Astrocyte of the hippocampus (primary cell): ENCODE measurements at regions not wholly inside any gene's neighbourhood (a gene's known extent, or its start where the extent isn't known, plus 50 kb on each side); places are given as distances from the start of the nearest gene placed in this dataset.
"Not testable (repeated sequence)": the region's sequence is repeated elsewhere in the genome, so short reads cannot be mapped to it uniquely, and the experiment has no call there.

Experiments
- DNase-seq: peaks from one replicate; pipeline ENCODE4 v3.0.0; 2011; ENCODE audit warnings: low read depth, low spot score

DNA sequence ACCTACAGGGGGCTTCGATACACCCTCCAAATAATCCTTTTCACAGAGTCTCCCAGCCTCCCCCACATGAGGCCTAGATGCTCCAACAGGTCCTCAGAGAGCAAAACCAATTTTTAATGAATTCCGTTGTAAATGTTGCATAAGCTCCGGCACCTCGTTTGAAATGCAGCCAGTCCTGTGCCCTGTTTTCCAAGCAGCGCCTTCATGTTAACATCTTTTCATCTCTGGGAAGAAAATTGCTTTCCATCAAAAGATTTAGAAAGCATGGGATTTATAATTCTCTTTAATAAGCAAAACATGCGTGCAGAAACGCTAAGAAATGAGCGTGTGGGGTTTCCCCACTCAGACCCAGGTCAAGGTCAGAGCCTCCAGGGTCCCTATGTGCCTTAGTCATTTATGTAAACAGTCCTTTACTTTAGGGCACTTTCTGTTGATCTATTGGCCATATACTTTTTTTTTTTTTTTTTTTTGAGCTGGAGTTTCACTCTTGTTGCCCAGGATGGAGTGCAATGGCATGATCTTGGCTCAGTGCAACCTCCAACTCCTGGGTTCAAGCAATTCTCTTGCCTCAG is 177.5 kb upstream of the S1PR3 start:
- no peak for DNase-seq

DNA sequence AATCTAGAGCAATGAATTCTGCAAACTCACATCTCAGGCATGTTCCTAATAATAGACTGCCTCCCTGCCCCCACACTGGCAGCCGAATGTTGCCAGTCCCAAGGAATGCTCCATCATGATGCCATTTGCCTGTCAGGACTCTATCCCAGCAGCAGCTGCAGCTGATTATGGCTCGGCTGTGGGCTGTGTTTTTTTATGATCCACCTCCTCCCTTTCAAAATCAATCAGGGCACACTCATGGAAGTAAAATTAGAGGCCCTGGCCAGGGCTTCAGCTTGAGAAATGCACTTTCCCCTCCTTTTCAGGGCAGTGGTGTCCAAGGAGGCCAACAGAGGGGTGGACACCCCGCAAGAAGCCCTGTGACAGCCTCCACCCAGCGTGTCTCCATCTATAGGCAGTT is 176.7 kb upstream of the S1PR3 start:
- DNase-seq, result peak; percentile 69

- DNase-seq, result peak; percentile 64
Observed at GRCh38 chr9:88816141-88816540, 175.1 kb upstream of the S1PR3 start.

GRCh38 chr9:88816591-88816990 is 174.7 kb upstream of the S1PR3 start:
- DNase-seq, result no peak

DNA sequence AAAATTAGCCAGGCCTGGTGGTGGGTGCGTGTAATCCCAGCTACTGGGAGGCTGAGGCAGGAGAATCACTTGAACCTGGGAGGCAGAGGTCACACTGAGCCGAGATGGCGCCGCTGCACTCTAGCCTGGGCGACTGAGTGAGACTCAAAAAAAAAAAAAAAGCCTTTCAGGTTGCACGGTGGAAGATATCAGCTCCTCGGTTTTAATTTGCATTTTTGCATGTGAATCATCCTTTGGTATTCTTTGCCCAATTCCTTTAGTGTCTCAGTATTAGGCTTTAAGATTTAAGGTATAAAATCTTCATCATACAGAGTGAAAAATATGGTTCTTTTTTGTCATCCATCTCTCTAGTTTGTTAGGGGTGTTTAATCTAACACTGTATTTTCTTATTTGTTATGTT is 173.6 kb upstream of the S1PR3 start:
- DNase-seq, result no peak

DNA sequence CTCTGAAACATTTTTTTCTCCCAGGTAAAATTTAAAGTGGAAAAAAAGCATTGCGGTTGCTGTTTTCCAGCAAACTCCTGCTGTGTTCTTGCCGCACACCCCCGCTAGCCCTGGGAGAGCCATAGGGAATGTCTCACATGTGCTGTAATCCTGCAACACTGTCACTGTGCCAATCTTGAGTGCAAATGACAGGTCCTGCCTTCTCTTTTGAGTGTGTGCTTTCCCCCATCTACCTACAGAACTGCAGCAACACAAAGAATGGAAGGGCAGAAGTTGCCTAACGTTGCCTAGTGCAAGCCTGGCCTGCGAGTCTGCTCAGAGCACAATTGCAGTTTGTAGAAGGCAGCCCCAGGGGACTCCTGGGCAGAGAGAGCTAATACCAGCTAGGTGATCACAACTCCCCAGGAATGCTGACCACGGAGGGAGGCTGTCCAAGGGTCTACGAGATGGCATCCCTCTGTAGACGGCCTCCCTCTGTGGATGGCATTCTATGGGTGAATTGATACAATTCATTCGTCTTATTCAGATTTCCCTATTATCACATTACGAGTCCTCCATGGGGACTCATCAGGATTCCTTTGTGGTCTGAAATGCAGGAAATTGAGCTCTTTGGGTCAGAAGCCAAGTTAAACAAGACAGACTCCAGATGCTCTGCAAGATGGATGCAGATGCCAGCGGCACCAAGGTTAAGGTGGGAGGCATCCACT is 172.6 kb upstream of the S1PR3 start:
- DNase-seq, result peak; percentile 68

DNA sequence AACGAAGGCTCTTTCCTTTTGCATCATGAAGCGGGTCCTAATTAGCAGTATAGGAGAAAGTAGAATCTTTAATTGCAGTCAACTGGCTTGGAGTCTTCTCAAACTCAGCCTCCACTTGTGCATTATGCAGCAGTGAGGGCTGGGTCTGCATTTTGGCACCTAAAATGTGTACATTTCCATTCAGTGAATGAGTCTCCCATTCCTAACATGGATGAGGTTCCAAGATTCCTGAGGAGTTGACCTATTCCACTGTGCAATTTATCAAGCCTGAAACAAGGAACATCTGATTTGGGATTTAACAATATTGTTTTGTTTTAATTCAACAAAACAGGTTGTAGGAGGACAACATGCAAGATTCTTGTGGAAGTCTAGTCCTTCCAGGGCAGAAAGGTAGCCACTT is 171.8 kb upstream of the S1PR3 start:
- DNase-seq, result no peak

DNA sequence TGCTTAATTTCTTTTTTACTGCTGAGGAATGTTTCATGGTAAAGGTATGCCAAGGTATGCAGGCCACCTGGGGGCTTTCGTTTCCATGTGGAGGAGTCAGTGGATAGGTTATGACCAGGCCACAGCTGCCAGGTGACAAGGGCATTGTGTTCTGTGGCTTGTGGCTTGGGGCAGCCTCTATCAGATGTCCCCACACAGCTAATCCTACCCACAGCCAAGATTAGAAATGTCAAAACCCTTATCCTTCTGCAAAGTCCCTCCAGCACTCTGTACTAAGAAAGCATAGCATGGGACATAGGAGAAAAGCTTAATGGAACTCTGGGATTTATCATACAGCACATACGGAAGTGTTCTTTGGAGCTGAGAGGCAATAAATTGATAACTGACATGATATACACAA is 171.2 kb upstream of the S1PR3 start:
- peak; percentile 65 for DNase-seq

GRCh38 chr9:88821033-88821745 is 170.1 kb upstream of the S1PR3 start:
- no peak for DNase-seq

DNA sequence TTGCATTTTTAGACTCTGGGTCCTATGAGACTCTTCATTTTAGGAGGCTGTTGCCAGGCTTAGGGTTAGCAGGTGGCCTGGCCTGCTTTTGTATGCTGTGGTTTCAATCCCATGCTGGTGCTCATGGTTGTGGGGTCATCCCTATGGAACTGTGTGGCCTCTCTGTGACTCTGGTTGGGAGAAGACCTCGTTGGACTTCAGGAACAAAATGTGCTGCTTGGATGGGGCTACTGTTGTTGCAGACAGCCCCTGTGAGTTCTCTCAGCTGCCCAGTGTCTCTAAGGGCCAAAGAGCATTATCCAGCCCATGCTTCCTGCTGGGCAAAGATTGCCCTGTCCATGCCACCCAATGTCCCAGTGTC is 169.5 kb upstream of the S1PR3 start:
- DNase-seq, result no peak

GRCh38 chr9:88824711-88825110 is 166.6 kb upstream of the S1PR3 start:
- no peak for DNase-seq

DNA sequence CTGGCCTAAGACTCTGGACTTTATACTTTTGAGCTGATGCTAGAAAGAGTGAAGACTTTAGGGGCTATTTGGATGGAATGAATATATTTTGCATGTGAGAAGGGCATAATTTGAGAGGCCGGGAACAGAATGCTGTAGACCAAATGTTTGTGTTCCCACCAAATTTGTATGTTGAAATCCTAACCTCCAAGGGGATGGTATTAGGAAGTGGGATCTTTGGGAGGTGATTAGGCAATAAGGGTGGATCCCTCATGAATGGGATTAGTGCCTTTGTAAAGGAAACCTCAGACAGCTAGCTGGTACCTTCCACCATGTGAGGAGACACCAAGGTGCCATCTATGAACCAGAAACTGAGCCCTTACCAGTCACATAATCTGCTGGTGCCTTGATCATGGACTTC is 165.1 kb upstream of the S1PR3 start:
- DNase-seq, result no peak

- peak; percentile 83 for DNase-seq
Observed at GRCh38 chr9:88826771-88827181, 164.5 kb upstream of the S1PR3 start.

- no peak for DNase-seq
Observed at GRCh38 chr9:88828018-88828417, 163.2 kb upstream of the S1PR3 start.

DNA sequence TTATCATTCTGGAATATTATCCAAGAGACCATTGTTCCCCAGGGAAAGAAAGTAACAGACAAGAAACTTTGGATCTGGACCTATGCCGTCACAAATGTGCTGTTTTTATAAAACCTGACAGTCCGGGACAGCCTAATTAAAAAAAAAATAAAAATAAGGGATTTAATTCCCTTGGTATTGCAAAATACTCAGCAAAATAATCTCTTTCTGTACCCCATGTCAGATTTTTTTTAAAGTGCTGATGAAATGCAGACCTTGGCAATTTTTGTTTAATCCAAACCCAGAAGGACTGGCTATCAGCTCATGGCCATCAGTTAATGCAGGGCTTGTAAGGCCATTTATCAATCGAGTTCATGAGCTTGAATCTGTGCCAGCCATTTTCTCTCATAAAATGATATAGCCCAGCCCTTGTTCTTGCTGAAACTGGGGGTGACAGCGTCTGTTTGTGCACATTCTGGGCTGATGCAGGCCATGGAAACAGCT is 162.7 kb upstream of the S1PR3 start:
- DNase-seq, result no peak

GRCh38 chr9:88829276-88829675 is 162.0 kb upstream of the S1PR3 start:
- DNase-seq, result peak; percentile 40

DNA sequence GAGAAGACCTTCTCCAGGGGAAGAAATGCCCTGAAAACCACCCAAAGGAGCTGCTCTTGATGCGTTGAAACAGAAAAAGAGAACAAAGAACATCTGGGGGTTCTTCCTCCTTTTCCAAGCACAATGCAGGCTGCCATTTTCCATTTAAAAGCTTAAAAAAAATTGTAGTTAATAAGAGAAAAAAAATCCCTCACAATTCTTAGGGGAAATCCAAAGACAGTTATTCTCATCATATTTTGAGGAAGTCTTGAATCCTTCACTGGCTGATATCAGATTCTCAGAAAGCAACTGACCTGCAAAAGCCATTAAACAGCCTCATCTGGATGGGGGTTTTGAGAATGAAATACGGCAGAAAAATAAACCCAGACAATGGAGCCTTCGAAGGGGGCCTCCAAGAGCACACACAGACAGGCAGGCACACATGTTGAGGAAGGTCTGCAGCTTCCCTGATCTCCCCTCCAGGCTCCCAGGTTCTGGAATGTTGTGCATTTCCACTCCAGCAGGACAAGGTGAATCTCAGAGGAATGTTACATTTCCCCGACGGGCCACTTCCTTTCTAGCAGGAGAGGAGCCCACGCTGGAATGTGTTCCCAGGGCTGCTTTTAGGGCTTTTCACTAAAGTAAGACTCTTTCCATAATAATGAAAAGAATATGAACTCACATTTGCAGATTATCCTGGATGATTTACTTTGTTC is 159.4 kb upstream of the S1PR3 start:
- no peak for DNase-seq

GRCh38 chr9:88833946-88834345 is 157.3 kb upstream of the S1PR3 start:
- no peak for DNase-seq

DNA sequence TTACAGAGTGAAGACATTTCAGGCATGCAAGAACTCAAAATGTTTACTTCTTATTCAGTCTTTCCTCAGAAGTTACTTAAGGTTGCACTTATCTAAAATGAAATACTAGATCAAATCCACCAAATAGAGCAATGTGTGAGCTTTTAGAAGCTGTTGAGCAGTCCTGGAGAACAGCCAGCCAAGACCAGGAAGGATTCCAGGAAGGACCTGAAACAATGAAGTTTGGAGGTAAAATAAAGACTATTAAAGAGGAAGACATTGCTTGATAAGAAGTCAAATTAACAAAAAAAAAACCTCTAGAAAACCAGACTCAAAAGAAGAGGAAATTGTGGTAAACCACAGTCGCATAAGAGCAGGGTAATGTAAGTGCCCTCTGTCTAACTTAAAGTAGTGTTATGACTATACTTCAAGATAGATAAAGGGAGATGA is 156.2 kb upstream of the S1PR3 start:
- peak; percentile 60 for DNase-seq

DNA sequence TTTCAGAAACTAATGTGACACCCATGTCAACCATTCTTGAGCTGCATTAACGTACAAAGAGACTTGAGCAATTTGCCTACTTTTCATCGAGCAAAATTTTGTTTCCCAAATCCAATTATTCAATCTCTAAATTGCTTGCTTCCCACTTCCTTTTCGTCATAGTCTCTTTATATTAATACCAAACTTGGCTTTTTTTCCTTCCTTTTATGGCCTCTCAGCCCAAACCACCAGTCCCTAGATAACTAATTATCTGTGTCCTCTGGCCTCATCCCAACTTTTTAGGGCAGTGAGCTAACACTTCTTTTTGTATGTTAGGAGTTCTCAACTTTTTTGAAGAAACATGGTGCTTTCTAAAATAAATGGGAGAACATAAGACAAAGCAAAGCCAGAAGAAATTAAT is 155.5 kb upstream of the S1PR3 start:
- no peak for DNase-seq

- DNase-seq, result no peak
Observed at GRCh38 chr9:88837731-88838130, 153.5 kb upstream of the S1PR3 start.

- not testable (repeated sequence) for DNase-seq
Observed at GRCh38 chr9:88849878-88850277, 141.4 kb upstream of the S1PR3 start.
